GM23338 (cell line): ENCODE measurements at regions not wholly inside any gene's neighbourhood (a gene's known extent, or its start where the extent isn't known, plus 50 kb on each side); places are given as distances from the start of the nearest gene placed in this dataset.

Experiments used
- CREB1 ChIP-seq: fragments of 250-450 bp; sonication (Bioruptor Pico); IDR thresholded peaks from 2 replicates; pipeline ENCODE4 v1.5.0; 2020; ENCODE audit warnings: low read depth, mild to moderate bottlenecking, moderate library complexity
- EZH2 ChIP-seq: fragments of 200-600 bp; sonication (generic); IDR thresholded peaks from one replicate; pipeline ENCODE4 v1.8.0; 2017; ENCODE audit warnings: antibody characterized with exemption, mild to moderate bottlenecking, low read depth; ENCODE audit not compliant: unreplicated experiment
- EZH2phosphoT487 ChIP-seq: fragments of 200-600 bp; sonication (generic); IDR thresholded peaks from one replicate; pipeline ENCODE4 v1.8.1; 2018; ENCODE audit warnings: antibody characterized with exemption; ENCODE audit not compliant: unreplicated experiment
- JUNB ChIP-seq: IDR thresholded peaks from one replicate; pipeline ENCODE4 v1.6.1; 2016; ENCODE audit warnings: antibody characterized with exemption; ENCODE audit not compliant: unreplicated experiment
- NANOG ChIP-seq: IDR thresholded peaks from 2 replicates; pipeline ENCODE4 v1.6.1; 2016; ENCODE audit warnings: antibody characterized with exemption, borderline replicate concordance
- POLR2AphosphoS5 ChIP-seq: IDR thresholded peaks from 2 replicates; pipeline ENCODE4 v1.6.1; 2016; ENCODE audit warnings: antibody characterized with exemption, low read depth
- ZNF114 ChIP-seq: fragments of 250-450 bp; sonication (Bioruptor Pico); IDR thresholded peaks from 2 replicates; pipeline ENCODE4 v1.5.0; 2020; ENCODE audit warnings: mild to moderate bottlenecking, moderate library complexity
- ZNF331 ChIP-seq: fragments of 250-450 bp; sonication (Bioruptor Pico); IDR thresholded peaks from 2 replicates; pipeline ENCODE4 v1.5.0; 2020; ENCODE audit warnings: low read depth, mild to moderate bottlenecking, moderate library complexity
- TF ChIP-seq, protein P1 (sequence below), 2 experiments: fragments of 200-600 bp in 1 of 2; sonication (generic) in 1 of 2; conservative IDR thresholded peaks; 2 replicates each; pipeline versions ENCODE4 v1.5.1 to v1.6.1; 2016 to 2017; ENCODE audit warnings: antibody characterized with exemption in 2 of 2, low read depth in 2 of 2, mild to moderate bottlenecking in 2 of 2, moderate library complexity in 1 of 2
- TF ChIP-seq, protein P2 (sequence below): IDR thresholded peaks from one replicate; pipeline ENCODE4 v1.6.1; 2018; ENCODE audit warnings: antibody characterized with exemption; ENCODE audit not compliant: unreplicated experiment
- TF ChIP-seq, protein P3 (sequence below): IDR thresholded peaks from 2 replicates; pipeline ENCODE4 v1.6.1; 2016; ENCODE audit warnings: antibody characterized with exemption

DNA sequence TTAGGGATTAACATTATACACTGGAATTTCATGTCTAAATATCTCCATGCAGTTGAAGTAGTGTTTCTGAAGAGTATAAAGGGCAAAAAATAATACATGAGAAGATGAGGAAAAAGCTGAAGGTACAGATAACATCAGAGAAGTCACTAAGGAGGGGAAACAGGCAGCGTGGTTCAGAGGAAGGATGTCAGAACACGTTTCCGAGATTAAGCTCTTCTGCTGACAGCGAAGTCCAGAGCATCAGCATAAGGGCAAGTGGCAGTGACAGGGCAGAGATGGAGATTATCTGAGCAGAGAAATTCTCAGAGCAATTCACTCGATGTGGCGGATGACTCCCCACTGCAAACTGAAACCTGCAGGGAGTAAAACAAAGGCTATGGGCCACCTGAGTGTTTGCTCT, 443.2 kb upstream of the FRG1 start:
- TF ChIP-seq EZH2phosphoT487: no peak
- TF ChIP-seq ZNF331 (CRISPR knock-in tag): no peak
- TF ChIP-seq, protein P1, sequence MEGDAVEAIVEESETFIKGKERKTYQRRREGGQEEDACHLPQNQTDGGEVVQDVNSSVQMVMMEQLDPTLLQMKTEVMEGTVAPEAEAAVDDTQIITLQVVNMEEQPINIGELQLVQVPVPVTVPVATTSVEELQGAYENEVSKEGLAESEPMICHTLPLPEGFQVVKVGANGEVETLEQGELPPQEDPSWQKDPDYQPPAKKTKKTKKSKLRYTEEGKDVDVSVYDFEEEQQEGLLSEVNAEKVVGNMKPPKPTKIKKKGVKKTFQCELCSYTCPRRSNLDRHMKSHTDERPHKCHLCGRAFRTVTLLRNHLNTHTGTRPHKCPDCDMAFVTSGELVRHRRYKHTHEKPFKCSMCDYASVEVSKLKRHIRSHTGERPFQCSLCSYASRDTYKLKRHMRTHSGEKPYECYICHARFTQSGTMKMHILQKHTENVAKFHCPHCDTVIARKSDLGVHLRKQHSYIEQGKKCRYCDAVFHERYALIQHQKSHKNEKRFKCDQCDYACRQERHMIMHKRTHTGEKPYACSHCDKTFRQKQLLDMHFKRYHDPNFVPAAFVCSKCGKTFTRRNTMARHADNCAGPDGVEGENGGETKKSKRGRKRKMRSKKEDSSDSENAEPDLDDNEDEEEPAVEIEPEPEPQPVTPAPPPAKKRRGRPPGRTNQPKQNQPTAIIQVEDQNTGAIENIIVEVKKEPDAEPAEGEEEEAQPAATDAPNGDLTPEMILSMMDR (conservative IDR thresholded peaks at IDR 0.05; ENCODE audit: low read depth in 2 of 2): no peak
- TF ChIP-seq EZH2: no peak
- no peak for TF ChIP-seq POLR2AphosphoS5
- no peak for TF ChIP-seq CREB1 (CRISPR knock-in tag)
- TF ChIP-seq, protein P2, sequence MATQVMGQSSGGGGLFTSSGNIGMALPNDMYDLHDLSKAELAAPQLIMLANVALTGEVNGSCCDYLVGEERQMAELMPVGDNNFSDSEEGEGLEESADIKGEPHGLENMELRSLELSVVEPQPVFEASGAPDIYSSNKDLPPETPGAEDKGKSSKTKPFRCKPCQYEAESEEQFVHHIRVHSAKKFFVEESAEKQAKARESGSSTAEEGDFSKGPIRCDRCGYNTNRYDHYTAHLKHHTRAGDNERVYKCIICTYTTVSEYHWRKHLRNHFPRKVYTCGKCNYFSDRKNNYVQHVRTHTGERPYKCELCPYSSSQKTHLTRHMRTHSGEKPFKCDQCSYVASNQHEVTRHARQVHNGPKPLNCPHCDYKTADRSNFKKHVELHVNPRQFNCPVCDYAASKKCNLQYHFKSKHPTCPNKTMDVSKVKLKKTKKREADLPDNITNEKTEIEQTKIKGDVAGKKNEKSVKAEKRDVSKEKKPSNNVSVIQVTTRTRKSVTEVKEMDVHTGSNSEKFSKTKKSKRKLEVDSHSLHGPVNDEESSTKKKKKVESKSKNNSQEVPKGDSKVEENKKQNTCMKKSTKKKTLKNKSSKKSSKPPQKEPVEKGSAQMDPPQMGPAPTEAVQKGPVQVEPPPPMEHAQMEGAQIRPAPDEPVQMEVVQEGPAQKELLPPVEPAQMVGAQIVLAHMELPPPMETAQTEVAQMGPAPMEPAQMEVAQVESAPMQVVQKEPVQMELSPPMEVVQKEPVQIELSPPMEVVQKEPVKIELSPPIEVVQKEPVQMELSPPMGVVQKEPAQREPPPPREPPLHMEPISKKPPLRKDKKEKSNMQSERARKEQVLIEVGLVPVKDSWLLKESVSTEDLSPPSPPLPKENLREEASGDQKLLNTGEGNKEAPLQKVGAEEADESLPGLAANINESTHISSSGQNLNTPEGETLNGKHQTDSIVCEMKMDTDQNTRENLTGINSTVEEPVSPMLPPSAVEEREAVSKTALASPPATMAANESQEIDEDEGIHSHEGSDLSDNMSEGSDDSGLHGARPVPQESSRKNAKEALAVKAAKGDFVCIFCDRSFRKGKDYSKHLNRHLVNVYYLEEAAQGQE: no peak
- TF ChIP-seq JUNB: no peak
- no peak for TF ChIP-seq NANOG
- TF ChIP-seq, protein P3, sequence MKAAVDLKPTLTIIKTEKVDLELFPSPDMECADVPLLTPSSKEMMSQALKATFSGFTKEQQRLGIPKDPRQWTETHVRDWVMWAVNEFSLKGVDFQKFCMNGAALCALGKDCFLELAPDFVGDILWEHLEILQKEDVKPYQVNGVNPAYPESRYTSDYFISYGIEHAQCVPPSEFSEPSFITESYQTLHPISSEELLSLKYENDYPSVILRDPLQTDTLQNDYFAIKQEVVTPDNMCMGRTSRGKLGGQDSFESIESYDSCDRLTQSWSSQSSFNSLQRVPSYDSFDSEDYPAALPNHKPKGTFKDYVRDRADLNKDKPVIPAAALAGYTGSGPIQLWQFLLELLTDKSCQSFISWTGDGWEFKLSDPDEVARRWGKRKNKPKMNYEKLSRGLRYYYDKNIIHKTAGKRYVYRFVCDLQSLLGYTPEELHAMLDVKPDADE: no peak
- TF ChIP-seq ZNF114 (CRISPR knock-in tag): no peak
